A673 (cell line): ENCODE measurements at regions not wholly inside any gene's neighbourhood (a gene's known extent, or its start where the extent isn't known, plus 50 kb on each side); places are given as distances from the start of the nearest gene placed in this dataset.
"Not testable (repeated sequence)": the region's sequence is repeated elsewhere in the genome, so short reads cannot be mapped to it uniquely, and the experiment has no call there.

Source experiments
- BruUV-seq: library from RNA; stranded (reverse); fragments of 400-500 nt; replicated peaks from 2 replicates; lab custom pipeline; 2021; lab: Mats Ljungman, UMichigan
- CTCF ChIA-PET: fragments of 300-600 bp; sonication (Branson Sonifier 250); formaldehyde crosslinking; loops from one replicate; lab custom pipeline; 2022; ENCODE audit warnings: antibody characterized with exemption; lab: Charles Lee
- POLR2A ChIA-PET: fragments of 300-600 bp; sonication (Branson Sonifier 250); formaldehyde crosslinking; loops from one replicate; lab custom pipeline; 2022; ENCODE audit warnings: antibody characterized with exemption; ENCODE audit not compliant: low non-redundant PET; lab: Charles Lee
- DNase-seq: peaks from one replicate; pipeline ENCODE4 v3.0.0-alpha.2; 2015; ENCODE audit warnings: low spot score
- H3K27ac ChIP-seq: fragments of 200-600 bp; sonication (generic); 2 replicates; pipeline ENCODE4 v1.5.1; 2016; ENCODE audit warnings: mixed run types, low read depth, mild to moderate bottlenecking, mixed read lengths, antibody characterized with exemption, low read length; ENCODE audit not compliant: poor library complexity, severe bottlenecking
- H3K27me3 ChIP-seq: fragments of 200-600 bp; sonication (generic); replicated peaks from 2 replicates; pipeline ENCODE4 v1.6.1; 2017; ENCODE audit warnings: mixed run types, low read depth, mild to moderate bottlenecking, mixed read lengths, antibody characterized with exemption, low read length; ENCODE audit not compliant: insufficient read depth, poor library complexity
- H3K36me3 ChIP-seq: fragments of 200-600 bp; sonication (generic); 2 replicates; pipeline ENCODE4 v1.6.1; 2016; ENCODE audit warnings: mixed run types, mild to moderate bottlenecking, mixed read lengths, antibody characterized with exemption, low read length; ENCODE audit not compliant: insufficient read depth, poor library complexity, severe bottlenecking
- H3K4me1 ChIP-seq: fragments of 200-600 bp; sonication (generic); 2 replicates; pipeline ENCODE4 v1.6.1; 2017; ENCODE audit warnings: mixed run types, mild to moderate bottlenecking, mixed read lengths, antibody characterized with exemption, low read length; ENCODE audit not compliant: insufficient read depth, poor library complexity, severe bottlenecking
- H3K4me3 ChIP-seq: fragments of 200-600 bp; sonication (generic); 2 replicates; pipeline ENCODE4 v1.5.1; 2016; ENCODE audit warnings: low read depth, mixed run types, mild to moderate bottlenecking, mixed read lengths, low read length; ENCODE audit not compliant: poor library complexity, severe bottlenecking
- H3K9me3 ChIP-seq: fragments of 200-600 bp; sonication (generic); 2 replicates; pipeline ENCODE4 v1.6.1; 2016; ENCODE audit warnings: mixed run types, low read depth, mild to moderate bottlenecking, mixed read lengths, antibody characterized with exemption, low read length; ENCODE audit not compliant: poor library complexity, severe bottlenecking
- CTCF ChIP-seq: fragments of 300-800, 200-600 bp; sonication (generic); conservative IDR thresholded peaks from 2 replicates; pipeline ENCODE4 v1.5.1; 2017; ENCODE audit warnings: low read depth, mild to moderate bottlenecking, antibody characterized with exemption, low read length, moderate library complexity, mixed read lengths
- EZH2 ChIP-seq: fragments of 200-600 bp; sonication (generic); IDR thresholded peaks from 2 replicates; pipeline ENCODE4 v1.6.1; 2017; ENCODE audit warnings: borderline replicate concordance, low read depth, mild to moderate bottlenecking, mixed read lengths, antibody characterized with exemption, low read length; ENCODE audit not compliant: poor library complexity, severe bottlenecking
- intact Hi-C: fragments of 100-400 bp; cut with micrococcal nuclease; formaldehyde crosslinking; loops from one replicate; pipeline ENCODE4 v1.10.0; 2022; ENCODE audit not compliant: unreplicated experiment

GRCh38 chr7:57839152-57839551, 389.2 kb downstream of the ZNF716 start:
- H3K27me3 ChIP-seq, POLR2A ChIA-PET, DNase-seq, BruUV-seq, H3K36me3 ChIP-seq, CTCF ChIA-PET, intact Hi-C loops, H3K4me3 ChIP-seq, H3K4me1 ChIP-seq, H3K27ac ChIP-seq, H3K9me3 ChIP-seq: not testable (repeated sequence)

- Histone ChIP-seq H3K4me3 (peak overlapping the region; percentile 26), H3K27me3 (peaks cover 31% of the 10 kb centered on the region), H3K36me3 (no peaks in the 10 kb centered on the region), H3K27ac (no peak overlapping the region), H3K9me3 (no peaks in the 10 kb centered on the region), H3K4me1 (no peaks in the 10 kb centered on the region)
- CTCF ChIA-PET: no interaction called here
- POLR2A ChIA-PET: no interaction called here
- TF ChIP-seq CTCF: no peak
- TF ChIP-seq EZH2: peak; percentile 80
- no peak for DNase-seq
- intact Hi-C loops: no loop called here
- BruUV-seq: no TSS peak
Measured at GRCh38 chr7:57867884-57868701, 418.1 kb downstream of the ZNF716 start.

- no TSS peak for BruUV-seq
- intact Hi-C loops: no loop called here
- Histone ChIP-seq H3K4me1 (no peaks in the 10 kb centered on the region), H3K9me3 (no peaks in the 10 kb centered on the region), H3K36me3 (no peaks in the 10 kb centered on the region), H3K27me3 (peaks cover 31% of the 10 kb centered on the region), H3K4me3 (no peak overlapping the region), H3K27ac (no peak overlapping the region)
- ChIA-PET CTCF (no interaction called here), POLR2A (no interaction called here)
- TF ChIP-seq EZH2: no peak
- no peak for DNase-seq
Measured at GRCh38 chr7:57868771-57869483, 418.9 kb downstream of the ZNF716 start.
